ENCODE measurements at regions not wholly inside any gene's neighbourhood (a gene's known extent, or its start where the extent isn't known, plus 50 kb on each side); places are given as distances from the start of the nearest gene placed in this dataset.

DNA sequence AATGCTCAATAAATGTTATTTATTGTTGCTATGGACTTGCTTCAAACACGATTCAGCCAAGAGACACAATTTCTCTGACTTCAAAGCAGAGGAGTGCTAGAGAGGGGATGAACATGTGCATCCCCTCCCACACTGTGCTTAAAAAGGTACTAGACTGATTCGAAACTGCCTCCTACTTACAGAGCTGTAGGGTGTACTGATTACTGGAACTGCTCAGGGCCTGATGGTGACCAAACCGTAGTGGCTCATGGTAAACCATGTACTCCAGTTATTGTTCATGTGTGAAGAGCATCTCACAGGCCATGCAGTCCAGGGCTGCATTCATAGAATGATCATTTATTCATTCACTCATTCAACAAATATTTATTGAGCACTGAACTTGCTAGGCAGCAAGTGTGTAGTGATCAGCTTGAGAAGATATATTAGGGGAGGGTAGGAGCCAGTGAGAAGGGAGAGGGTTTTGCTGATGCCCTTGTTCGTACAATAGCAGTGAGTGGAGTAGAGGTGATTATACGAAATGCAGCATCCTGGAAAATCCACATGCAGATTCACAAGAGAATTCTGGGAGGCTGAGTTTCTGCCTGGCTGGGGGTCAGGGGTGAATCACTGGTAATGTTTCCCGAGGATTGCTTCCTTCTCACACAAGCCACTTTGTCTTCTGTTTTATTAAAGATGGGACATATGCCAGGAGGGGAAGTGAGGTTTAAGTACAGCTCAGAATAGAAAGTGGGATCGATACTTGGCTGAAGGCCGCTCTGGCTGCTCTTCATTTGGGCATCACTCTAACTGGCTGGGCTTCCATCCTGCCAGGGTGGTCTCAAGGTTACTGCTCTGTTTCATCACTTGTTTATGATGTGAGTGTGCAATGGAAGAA is 245.4 kb downstream of the RAD51AP2 start:
- TF ChIP-seq EZH2 (IDR thresholded peaks at IDR 0.05; ENCODE audit: low read length), result no peak
- TF ChIP-seq, protein P1, sequence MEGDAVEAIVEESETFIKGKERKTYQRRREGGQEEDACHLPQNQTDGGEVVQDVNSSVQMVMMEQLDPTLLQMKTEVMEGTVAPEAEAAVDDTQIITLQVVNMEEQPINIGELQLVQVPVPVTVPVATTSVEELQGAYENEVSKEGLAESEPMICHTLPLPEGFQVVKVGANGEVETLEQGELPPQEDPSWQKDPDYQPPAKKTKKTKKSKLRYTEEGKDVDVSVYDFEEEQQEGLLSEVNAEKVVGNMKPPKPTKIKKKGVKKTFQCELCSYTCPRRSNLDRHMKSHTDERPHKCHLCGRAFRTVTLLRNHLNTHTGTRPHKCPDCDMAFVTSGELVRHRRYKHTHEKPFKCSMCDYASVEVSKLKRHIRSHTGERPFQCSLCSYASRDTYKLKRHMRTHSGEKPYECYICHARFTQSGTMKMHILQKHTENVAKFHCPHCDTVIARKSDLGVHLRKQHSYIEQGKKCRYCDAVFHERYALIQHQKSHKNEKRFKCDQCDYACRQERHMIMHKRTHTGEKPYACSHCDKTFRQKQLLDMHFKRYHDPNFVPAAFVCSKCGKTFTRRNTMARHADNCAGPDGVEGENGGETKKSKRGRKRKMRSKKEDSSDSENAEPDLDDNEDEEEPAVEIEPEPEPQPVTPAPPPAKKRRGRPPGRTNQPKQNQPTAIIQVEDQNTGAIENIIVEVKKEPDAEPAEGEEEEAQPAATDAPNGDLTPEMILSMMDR (optimal IDR thresholded peaks at IDR 0.05 in 1 of 3, IDR thresholded peaks at IDR 0.05 in 1 of 3, conservative IDR thresholded peaks at IDR 0.05 in 1 of 3; ENCODE audit: extremely low read depth in 1 of 3, insufficient read depth in 2 of 3, low read length in 3 of 3), result no peak
